BLaER1 treated with 17β-estradiol and CSF1 and Interleukin-3, amounts not matched to agents 10 nM and 100 nM (cell line): ENCODE measurements at regions not wholly inside any gene's neighbourhood (a gene's known extent, or its start where the extent isn't known, plus 50 kb on each side); places are given as distances from the start of the nearest gene placed in this dataset.
"Not testable (repeated sequence)": the region's sequence is repeated elsewhere in the genome, so short reads cannot be mapped to it uniquely, and the experiment has no call there.

Source experiments
- H3K27ac ChIP-seq, 11 experiments: shearing (Covaris generic); formaldehyde crosslinking; 2 replicates each; pipeline ENCODE4 v1.8.1; 2022
- H3K27me3 ChIP-seq, 11 experiments: shearing (Covaris generic); formaldehyde crosslinking; 2 replicates each; pipeline ENCODE4 v1.8.1; 2022
- H3K36me3 ChIP-seq, 11 experiments: shearing (Covaris generic); formaldehyde crosslinking; 2 replicates each; pipeline ENCODE4 v1.8.1; 2022
- H3K4me1 ChIP-seq, 10 experiments: shearing (Covaris generic); formaldehyde crosslinking; 2 replicates each; pipeline ENCODE4 v1.8.1; 2022
- H3K4me2 ChIP-seq, 11 experiments: shearing (Covaris generic); formaldehyde crosslinking; 2 replicates each; pipeline ENCODE4 v1.8.1; 2022
- H3K4me3 ChIP-seq, 10 experiments: shearing (Covaris generic); formaldehyde crosslinking; 2 replicates each; pipeline ENCODE4 v1.8.1; 2022
- H3K9ac ChIP-seq, 11 experiments: shearing (Covaris generic); formaldehyde crosslinking; 2 replicates each; pipeline ENCODE4 v1.8.1; 2022
- H3K9me3 ChIP-seq, 11 experiments: shearing (Covaris generic); formaldehyde crosslinking; replicated peaks in 1 of 11; 2 replicates each; pipeline ENCODE4 v1.8.1; 2022
- H4K20me1 ChIP-seq, 11 experiments: shearing (Covaris generic); formaldehyde crosslinking; 2 replicates each; pipeline ENCODE4 v1.8.1; 2022
- Cebpa-rat ChIP-seq, 11 experiments: shearing (Covaris generic); IDR thresholded peaks; 2 replicates each; pipeline ENCODE4 v1.8.1; 2022

DNA sequence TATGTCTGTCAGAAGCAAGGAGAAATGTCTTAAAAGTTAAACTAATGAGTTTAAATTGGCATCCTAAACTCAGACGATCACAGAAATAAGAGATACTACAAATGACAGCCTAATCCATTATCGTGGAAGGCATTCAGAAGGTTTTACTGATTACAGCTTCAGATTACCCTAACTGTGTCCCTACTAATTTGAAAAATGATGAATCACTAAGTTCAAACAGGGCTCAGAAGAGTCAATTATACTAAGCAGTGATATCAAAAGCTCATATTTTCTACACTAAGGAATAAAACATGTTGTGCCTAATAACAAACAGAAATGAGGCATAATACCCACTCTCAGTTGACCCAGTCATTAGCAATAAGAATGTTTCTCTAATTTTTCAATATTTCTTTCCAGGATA lies 152.0 kb upstream of the NRBF2 start:
- TF ChIP-seq Cebpa-rat (IDR thresholded peaks at IDR 0.05) = no peak
- Histone ChIP-seq H3K4me2 (no peak overlapping the region), H3K4me1 (no peaks in the 10 kb centered on the region), H3K27me3 (no peaks in the 10 kb centered on the region), H3K4me3 (no peak overlapping the region), H3K9me3 (peaks cover 11 to 18% (median 13%) of the 10 kb centered on the region in 11 experiments; a peak in 18 of 22 replicates), H4K20me1 (no peaks in the 10 kb centered on the region), H3K27ac (no peak overlapping the region), H3K36me3 (no peaks in the 10 kb centered on the region), H3K9ac (no peak overlapping the region)

DNA sequence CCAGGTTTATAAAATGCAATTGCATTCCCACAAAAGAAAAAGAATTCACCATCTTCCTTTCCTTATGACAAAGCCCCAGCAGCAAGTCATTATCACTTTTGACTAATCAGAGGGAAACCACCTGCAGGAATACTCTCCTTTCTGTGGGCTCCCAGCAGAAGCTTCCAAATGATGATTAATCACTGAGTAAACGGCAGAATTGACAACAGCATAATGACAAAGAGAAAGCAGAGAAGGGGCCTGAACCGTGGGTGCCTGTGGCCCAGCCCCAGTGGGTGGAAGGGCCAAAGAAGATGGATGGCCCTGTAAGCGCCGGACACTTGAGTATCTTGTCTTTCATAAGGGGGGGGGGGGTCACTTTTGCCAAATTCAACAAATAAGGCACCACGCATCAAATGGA lies 152.4 kb upstream of the NRBF2 start:
- no peaks in the 10 kb centered on the region for H3K36me3 ChIP-seq
- H3K27ac ChIP-seq = no peak overlapping the region
- H3K4me1 ChIP-seq = no peaks in the 10 kb centered on the region
- no peak overlapping the region for H3K9ac ChIP-seq
- H3K4me2 ChIP-seq = no peak overlapping the region
- TF ChIP-seq Cebpa-rat (IDR thresholded peaks at IDR 0.05) = no peak
- H4K20me1 ChIP-seq = no peaks in the 10 kb centered on the region
- H3K4me3 ChIP-seq = no peak overlapping the region
- no peaks in the 10 kb centered on the region for H3K27me3 ChIP-seq
- peaks cover 13 to 22% (median 16%) of the 10 kb centered on the region in 11 experiments; a peak in 20 of 22 replicates for H3K9me3 ChIP-seq

DNA sequence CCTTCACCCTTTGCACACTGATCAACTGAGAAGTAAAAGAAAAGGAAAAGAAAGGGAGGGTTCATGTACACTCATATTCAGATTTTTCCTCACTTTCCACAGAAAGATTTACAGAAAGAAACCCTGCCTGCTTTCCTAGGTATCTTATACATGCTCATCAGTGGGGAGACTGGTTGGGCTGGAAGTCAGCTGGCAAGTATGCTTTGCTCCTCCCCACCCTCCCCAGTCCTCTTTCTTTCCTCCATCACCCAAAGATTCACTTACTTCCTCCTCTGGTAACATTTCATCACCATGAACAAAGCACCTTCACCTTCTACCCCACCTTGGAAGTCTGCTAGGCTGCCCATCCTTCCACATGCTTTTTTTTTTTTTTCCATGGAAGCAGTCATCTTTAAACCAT lies 153.2 kb upstream of the NRBF2 start:
- Histone ChIP-seq H3K4me3 (no peak overlapping the region), H3K27me3 (no peaks in the 10 kb centered on the region), H3K27ac (no peak overlapping the region), H4K20me1 (no peaks in the 10 kb centered on the region), H3K4me1 (no peaks in the 10 kb centered on the region), H3K9me3 (peaks cover 21 to 30% (median 24%) of the 10 kb centered on the region in 11 experiments), H3K36me3 (no peaks in the 10 kb centered on the region), H3K4me2 (no peak overlapping the region), H3K9ac (no peak overlapping the region)
- TF ChIP-seq Cebpa-rat (IDR thresholded peaks at IDR 0.05) = no peak

DNA sequence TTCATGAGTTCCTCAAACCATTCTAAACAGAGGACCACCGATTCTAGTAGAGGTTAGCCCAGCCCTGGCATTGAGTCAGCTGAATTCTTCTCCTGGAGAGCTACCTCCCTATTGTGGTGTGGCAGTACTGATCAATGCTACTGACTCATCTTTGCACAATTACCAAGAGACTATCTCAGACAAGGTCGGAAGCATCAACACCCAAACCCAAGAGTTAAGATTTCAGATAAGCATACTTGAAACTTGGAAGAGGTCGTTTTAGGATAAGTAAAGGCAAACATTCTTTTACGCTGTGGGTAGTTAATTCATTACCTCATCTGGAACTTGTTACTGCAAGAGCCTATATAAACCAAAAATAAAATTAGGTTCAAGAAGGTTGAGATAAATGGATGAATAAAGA lies 154.6 kb upstream of the NRBF2 start:
- Histone ChIP-seq H3K9me3 (peaks cover 35 to 45% (median 38%) of the 10 kb centered on the region in 11 experiments), H3K27me3 (no peaks in the 10 kb centered on the region), H3K4me2 (no peak overlapping the region), H3K9ac (no peak overlapping the region), H3K27ac (no peak overlapping the region), H3K4me3 (no peak overlapping the region), H4K20me1 (no peaks in the 10 kb centered on the region), H3K36me3 (no peaks in the 10 kb centered on the region; a peak in 1 of 22 replicates), H3K4me1 (no peaks in the 10 kb centered on the region)
- no peak for TF ChIP-seq Cebpa-rat (IDR thresholded peaks at IDR 0.05)

DNA sequence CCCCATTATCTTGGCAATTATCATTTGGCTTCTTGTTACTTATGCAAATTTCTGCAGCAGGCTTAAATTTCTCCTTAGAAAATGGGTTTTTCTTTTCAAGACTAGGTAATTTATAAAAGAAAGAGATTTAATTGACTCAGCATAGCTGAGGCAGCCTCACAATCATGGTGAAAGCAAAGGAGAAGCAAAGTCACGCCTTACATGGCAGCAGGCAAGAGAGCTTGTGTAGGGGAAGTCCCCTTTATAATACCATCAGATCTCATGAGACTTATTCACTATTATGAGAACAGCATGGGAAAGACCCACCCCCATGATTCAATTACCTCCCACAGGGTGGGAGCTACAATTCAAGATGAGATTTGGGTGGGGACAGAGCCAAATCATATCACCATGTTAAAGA lies 158.3 kb upstream of the NRBF2 start:
- not testable (repeated sequence) for H3K36me3 ChIP-seq, H4K20me1 ChIP-seq, H3K4me3 ChIP-seq, H3K4me2 ChIP-seq, H3K27me3 ChIP-seq, H3K27ac ChIP-seq, H3K4me1 ChIP-seq, H3K9ac ChIP-seq
- H3K9me3 ChIP-seq = peaks cover 36 to 49% (median 41%) of the 10 kb centered on the region in 11 experiments

DNA sequence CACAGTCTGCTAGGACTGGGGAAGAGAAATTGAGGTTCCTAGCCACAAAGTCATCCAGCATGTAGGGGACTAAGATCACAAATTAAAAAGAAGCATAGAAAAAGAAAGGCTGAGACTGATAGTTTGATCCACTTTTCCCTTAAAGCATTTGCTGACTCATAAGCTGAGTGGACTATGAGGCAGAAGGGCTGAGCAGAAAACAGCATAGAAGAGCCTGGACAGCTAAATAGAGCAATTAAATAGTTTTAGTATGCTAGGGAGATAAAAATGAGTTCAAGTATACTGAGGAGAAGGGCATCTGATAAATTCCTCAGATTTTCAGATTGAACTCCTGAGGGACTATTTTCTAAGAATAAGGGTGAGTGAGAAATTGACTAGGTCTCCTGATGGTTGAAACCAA lies 155.9 kb upstream of the EGR2 start:
- Histone ChIP-seq H3K9me3 (peaks cover 32 to 40% (median 38%) of the 10 kb centered on the region in 11 experiments), H3K4me2 (no peak overlapping the region), H3K27ac (no peak overlapping the region), H3K4me3 (no peak overlapping the region), H3K27me3 (no peaks in the 10 kb centered on the region), H4K20me1 (no peaks in the 10 kb centered on the region), H3K4me1 (no peaks in the 10 kb centered on the region), H3K36me3 (no peaks in the 10 kb centered on the region; a peak in 1 of 22 replicates), H3K9ac (no peak overlapping the region)
- no peak for TF ChIP-seq Cebpa-rat (IDR thresholded peaks at IDR 0.05)

DNA sequence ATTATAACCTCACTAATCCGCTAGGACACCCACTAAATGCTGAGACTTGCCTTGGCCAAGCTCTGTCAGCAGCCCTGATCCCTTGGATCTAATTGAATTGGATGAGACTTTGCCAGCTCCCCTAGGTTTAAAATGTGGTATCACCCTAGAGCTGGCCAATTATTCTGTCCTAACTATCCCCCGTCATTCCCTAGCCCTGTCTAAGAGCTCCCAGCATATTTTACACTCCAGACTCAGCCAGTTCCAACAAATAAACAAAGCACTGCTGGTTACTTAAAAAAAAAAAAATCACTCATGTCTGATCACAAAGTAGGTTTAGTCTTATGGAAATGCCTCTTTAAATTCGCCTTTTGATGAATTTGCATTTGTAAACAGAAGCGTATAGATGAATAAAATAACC lies 147.9 kb upstream of the EGR2 start:
- H3K27ac ChIP-seq = no peak overlapping the region
- no peaks in the 10 kb centered on the region for H3K27me3 ChIP-seq
- no peak overlapping the region for H3K4me3 ChIP-seq
- peaks cover 0 to 14% (median 7%) of the 10 kb centered on the region in 10 experiments; a peak in 14 of 20 replicates for H3K4me1 ChIP-seq
- no peak overlapping the region for H3K9ac ChIP-seq
- H3K9me3 ChIP-seq = peaks cover 7 to 15% (median 10%) of the 10 kb centered on the region in 11 experiments; a peak in 16 of 22 replicates
- no peaks in the 10 kb centered on the region for H3K36me3 ChIP-seq
- H4K20me1 ChIP-seq = no peaks in the 10 kb centered on the region
- no peak for TF ChIP-seq Cebpa-rat (IDR thresholded peaks at IDR 0.05)
- H3K4me2 ChIP-seq = no peak overlapping the region

DNA sequence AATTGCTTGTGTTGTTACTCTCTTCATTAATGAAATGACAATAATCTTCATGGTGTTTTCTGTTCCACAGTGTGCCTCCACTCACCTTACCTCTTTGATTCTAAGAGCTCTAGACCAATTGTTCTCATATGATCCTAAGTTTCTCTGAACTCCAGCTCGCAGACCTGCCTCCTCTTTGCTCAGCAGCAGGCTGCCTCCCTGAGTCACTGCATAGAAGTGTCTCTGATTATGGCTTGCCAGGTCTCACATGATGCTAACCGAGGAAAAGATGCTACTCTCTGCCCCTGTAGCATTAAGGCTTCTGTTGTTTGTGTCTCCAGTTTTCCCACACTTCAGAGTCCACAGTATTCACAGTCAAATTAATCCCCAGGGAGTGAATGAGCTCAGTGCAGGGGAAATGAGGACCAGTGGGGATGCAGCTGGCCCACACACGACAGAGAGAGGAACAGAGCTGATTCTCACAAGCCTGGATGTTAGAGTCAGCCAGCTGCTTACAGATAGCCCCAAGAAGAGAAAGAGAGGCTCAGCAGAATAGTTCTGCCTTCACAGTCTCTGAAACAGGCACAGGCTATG lies 145.9 kb upstream of the EGR2 start:
- no peak overlapping the region for H3K27ac ChIP-seq
- H3K36me3 ChIP-seq = no peaks in the 10 kb centered on the region
- no peak for TF ChIP-seq Cebpa-rat (IDR thresholded peaks at IDR 0.05)
- H3K4me2 ChIP-seq = peak overlapping the region in 7 of 11 experiments; percentile 4 to 40 (median 19); a peak in 5 of 22 replicates
- H4K20me1 ChIP-seq = no peaks in the 10 kb centered on the region
- no peaks in the 10 kb centered on the region for H3K27me3 ChIP-seq
- H3K4me3 ChIP-seq = no peak overlapping the region
- H3K4me1 ChIP-seq = peaks cover 0 to 16% (median 7%) of the 10 kb centered on the region in 10 experiments; a peak in 14 of 20 replicates
- H3K9ac ChIP-seq = no peak overlapping the region
- H3K9me3 ChIP-seq = peaks cover 7 to 15% (median 10%) of the 10 kb centered on the region in 11 experiments; a peak in 16 of 22 replicates

DNA sequence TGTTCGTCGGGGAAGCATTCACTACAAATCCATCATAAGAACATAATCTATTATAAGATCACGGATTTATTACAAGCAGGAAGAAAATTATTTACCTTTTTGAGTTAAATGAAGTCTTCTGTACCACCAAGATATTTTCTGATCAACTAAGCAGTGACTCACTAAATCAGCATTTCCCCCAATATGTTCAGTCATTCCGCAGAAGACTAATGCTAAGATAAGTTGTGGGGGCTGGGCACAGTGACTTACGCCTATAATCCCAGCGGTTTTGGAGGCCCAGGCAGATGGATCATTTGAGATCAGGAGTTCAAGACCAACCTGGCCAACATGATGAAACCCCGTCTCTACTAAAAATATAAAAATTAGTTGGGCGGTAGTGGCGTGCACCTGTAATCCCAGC lies 144.2 kb upstream of the EGR2 start:
- H3K36me3 ChIP-seq = no peaks in the 10 kb centered on the region
- no peaks in the 10 kb centered on the region for H4K20me1 ChIP-seq
- no peak for TF ChIP-seq Cebpa-rat (IDR thresholded peaks at IDR 0.05)
- no peak overlapping the region for H3K4me2 ChIP-seq
- H3K27ac ChIP-seq = no peak overlapping the region
- H3K4me1 ChIP-seq = peaks cover 0 to 16% (median 7%) of the 10 kb centered on the region in 10 experiments; a peak in 14 of 20 replicates
- no peak overlapping the region for H3K9ac ChIP-seq
- no peaks in the 10 kb centered on the region for H3K27me3 ChIP-seq
- H3K9me3 ChIP-seq = peaks cover 7 to 15% (median 10%) of the 10 kb centered on the region in 11 experiments; a peak in 17 of 22 replicates
- H3K4me3 ChIP-seq = no peak overlapping the region

DNA sequence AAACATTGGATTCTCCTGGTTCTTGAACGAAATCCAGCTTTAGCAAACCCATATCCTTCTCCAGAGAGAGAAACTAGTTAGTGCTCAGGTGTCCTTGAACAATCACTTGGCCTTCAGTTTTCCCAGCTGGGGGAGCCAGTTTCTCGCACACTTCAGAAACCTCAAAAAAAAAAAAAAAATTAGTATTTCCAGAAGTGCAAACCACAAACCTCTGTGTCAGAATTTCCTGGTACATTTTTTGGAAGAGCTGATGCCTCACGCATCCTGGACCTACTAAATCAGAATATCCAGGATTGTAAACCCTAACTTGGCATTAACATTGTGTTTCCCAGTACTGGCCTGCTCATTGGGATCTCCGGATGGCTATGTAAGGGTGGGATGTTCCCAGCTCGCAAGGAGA lies 143.4 kb upstream of the EGR2 start:
- Histone ChIP-seq H3K36me3 (no peaks in the 10 kb centered on the region), H3K4me3 (no peak overlapping the region), H3K4me2 (0 out of 22 replicates have a peak overlapping the region, but pooled peaks of 2 of the 11 experiments have one; percentile 2), H3K27ac (no peak overlapping the region), H3K4me1 (peaks cover 0 to 16% (median 7%) of the 10 kb centered on the region in 10 experiments; a peak in 14 of 20 replicates), H3K9ac (no peak overlapping the region), H3K27me3 (no peaks in the 10 kb centered on the region), H3K9me3 (peaks cover 7 to 15% (median 10%) of the 10 kb centered on the region in 11 experiments; a peak in 17 of 22 replicates), H4K20me1 (no peaks in the 10 kb centered on the region)
- TF ChIP-seq Cebpa-rat (IDR thresholded peaks at IDR 0.05) = no peak
